Thymus (tissue), 11 donors: ENCODE measurements at regions not wholly inside any gene's neighbourhood (a gene's known extent, or its start where the extent isn't known, plus 50 kb on each side); places are given as distances from the start of the nearest gene placed in this dataset.

Source experiments
- DNase-seq, 9 donors: peaks; one replicate each; pipeline ENCODE4 v3.0.0-alpha.2; 2013; ENCODE audit warnings: low spot score in 9 of 9, low read depth in 6 of 9, missing footprints in 1 of 9
- H3K27ac ChIP-seq, 2 donors: one replicate each; pipeline ENCODE4 v1.5.1; 2013; ENCODE audit warnings: control low read depth in 1 of 2, low read depth in 1 of 2, low read length in 1 of 2, mild to moderate bottlenecking in 1 of 2, moderate library complexity in 1 of 2
- H3K27me3 ChIP-seq, 2 donors: one replicate each; pipeline ENCODE4 v1.5.1; 2013; ENCODE audit warnings: low read length in 1 of 2; ENCODE audit not compliant: control insufficient read depth in 2 of 2, insufficient read depth in 1 of 2
- H3K36me3 ChIP-seq, 2 donors: one replicate each; pipeline ENCODE4 v1.5.1; 2013; ENCODE audit warnings: low read length in 1 of 2, mild to moderate bottlenecking in 1 of 2, moderate library complexity in 1 of 2; ENCODE audit not compliant: control insufficient read depth in 2 of 2, insufficient read depth in 2 of 2
- H3K4me1 ChIP-seq, 2 donors: one replicate each; pipeline ENCODE4 v1.5.1; 2013; ENCODE audit warnings: low read length in 2 of 2; ENCODE audit not compliant: control insufficient read depth in 2 of 2, insufficient read depth in 2 of 2
- H3K4me3 ChIP-seq, 2 donors: one replicate each; pipeline ENCODE4 v1.5.1; 2013; ENCODE audit warnings: low read length in 2 of 2, control low read depth in 1 of 2, mild to moderate bottlenecking in 1 of 2
- H3K9me3 ChIP-seq, 2 donors: one replicate each; pipeline ENCODE4 v1.5.1; 2013; ENCODE audit warnings: low read length in 1 of 2, mild to moderate bottlenecking in 1 of 2; ENCODE audit not compliant: control insufficient read depth in 2 of 2, insufficient read depth in 1 of 2
- WGBS: extraction: QIAGEN DNeasy Blood & Tissue Kit; methylation state at CpG from one replicate; pipeline ENCODE4 v1.1.7; 2013; 5-methylcytosine and 5-hydroxymethylcytosine counted together
- donor health status: healthy.

GRCh38 chr19:28481674-28482073, 731.3 kb downstream of the UQCRFS1 start:
- H3K9me3 ChIP-seq: peaks cover 0 to 6% of the 10 kb centered on the region in 2 donors
- peaks cover 37 to 63% of the 10 kb centered on the region in 2 donors for H3K4me1 ChIP-seq
- no peaks in the 10 kb centered on the region for H3K36me3 ChIP-seq
- no peak overlapping the region for H3K4me3 ChIP-seq
- no peak for DNase-seq
- no peaks in the 10 kb centered on the region for H3K27me3 ChIP-seq
- no peak overlapping the region for H3K27ac ChIP-seq
- 95% methylated on average over 1 of the region's 1 CpG for WGBS

GRCh38 chr19:28475525-28475924, 737.4 kb downstream of the UQCRFS1 start:
- Histone ChIP-seq H3K36me3 (no peaks in the 10 kb centered on the region), H3K4me3 (no peak overlapping the region), H3K4me1 (peaks cover 3 to 44% of the 10 kb centered on the region in 2 donors), H3K27ac (no peak overlapping the region), H3K9me3 (peaks cover 0 to 6% of the 10 kb centered on the region in 2 donors), H3K27me3 (no peaks in the 10 kb centered on the region)
- 85% methylated on average over 5 of the region's 5 CpGs for WGBS
- DNase-seq: no peak

GRCh38 chr19:28472843-28473242, 740.1 kb downstream of the UQCRFS1 start:
- DNase-seq: no peak
- Histone ChIP-seq H3K36me3 (no peaks in the 10 kb centered on the region), H3K27ac (peak overlapping the region in 1 of 2 donors; percentile 40), H3K4me3 (no peak overlapping the region), H3K4me1 (peaks cover 27 to 70% of the 10 kb centered on the region in 2 donors), H3K9me3 (no peaks in the 10 kb centered on the region), H3K27me3 (no peaks in the 10 kb centered on the region)
- 67% methylated on average over 7 of the region's 7 CpGs for WGBS

GRCh38 chr19:28471731-28472510, 741.0 kb downstream of the UQCRFS1 start:
- no peaks in the 10 kb centered on the region for H3K36me3 ChIP-seq
- H3K27ac ChIP-seq: peak overlapping the region in 1 of 2 donors; percentile 40
- H3K4me1 ChIP-seq: peaks cover 31 to 77% of the 10 kb centered on the region in 2 donors
- no peaks in the 10 kb centered on the region for H3K27me3 ChIP-seq
- 90% methylated on average over 7 of the region's 7 CpGs for WGBS
- H3K9me3 ChIP-seq: no peaks in the 10 kb centered on the region
- no peak for DNase-seq
- H3K4me3 ChIP-seq: no peak overlapping the region

GRCh38 chr19:28469544-28469943, 743.4 kb downstream of the UQCRFS1 start:
- 84% methylated on average over 7 of the region's 7 CpGs for WGBS
- Histone ChIP-seq H3K9me3 (no peaks in the 10 kb centered on the region), H3K36me3 (no peaks in the 10 kb centered on the region), H3K4me1 (peaks cover 45 to 94% of the 10 kb centered on the region in 2 donors), H3K27ac (peak overlapping the region; percentile 64 to 95), H3K4me3 (no peak overlapping the region), H3K27me3 (no peaks in the 10 kb centered on the region)
- DNase-seq: no peak

- Histone ChIP-seq H3K27ac (peak overlapping the region; percentile 64 to 95), H3K9me3 (no peaks in the 10 kb centered on the region), H3K36me3 (no peaks in the 10 kb centered on the region), H3K27me3 (no peaks in the 10 kb centered on the region), H3K4me3 (peak overlapping the region in 1 of 2 donors; percentile 0), H3K4me1 (peaks cover 52 to 96% of the 10 kb centered on the region in 2 donors)
- DNase-seq: peak in 7 of 9 donors; percentile 63 to 90 (median 78)
- 3% methylated on average over 17 of the region's 17 CpGs for WGBS
Observed at GRCh38 chr19:28468701-28469459, 744.1 kb downstream of the UQCRFS1 start.

- H3K36me3 ChIP-seq: no peaks in the 10 kb centered on the region
Observed at GRCh38 chr19:28466107-28467045, 746.6 kb downstream of the UQCRFS1 start.

GRCh38 chr19:28465371-28466086, 747.4 kb downstream of the UQCRFS1 start:
- peaks cover 52 to 92% of the 10 kb centered on the region in 2 donors for H3K4me1 ChIP-seq
- peak overlapping the region in 1 of 2 donors; percentile 94 for H3K27ac ChIP-seq
- WGBS: 70% methylated on average over 3 of the region's 3 CpGs
- peak overlapping the region; percentile 28 to 51 for H3K4me3 ChIP-seq
- H3K36me3 ChIP-seq: no peaks in the 10 kb centered on the region
- H3K9me3 ChIP-seq: no peaks in the 10 kb centered on the region
- H3K27me3 ChIP-seq: no peaks in the 10 kb centered on the region
- peak in 2 of 9 donors; percentile 52 to 59 for DNase-seq

More at GRCh38 chr19:28466107-28467045, 746.6 kb downstream of the UQCRFS1 start:
- peak overlapping the region; percentile 28 to 51 for H3K4me3 ChIP-seq
- peak; percentile 62 to 92 (median 88) for DNase-seq
- 82% methylated on average over 9 of the region's 9 CpGs for WGBS
- peak overlapping the region in 1 of 2 donors; percentile 94 for H3K27ac ChIP-seq
- peaks cover 52 to 92% of the 10 kb centered on the region in 2 donors for H3K4me1 ChIP-seq
- H3K27me3 ChIP-seq: no peaks in the 10 kb centered on the region
- no peaks in the 10 kb centered on the region for H3K9me3 ChIP-seq
